ENCODE measurements at regions not wholly inside any gene's neighbourhood (a gene's known extent, or its start where the extent isn't known, plus 50 kb on each side); places are given as distances from the start of the nearest gene placed in this dataset.
"Not testable (repeated sequence)": the region's sequence is repeated elsewhere in the genome, so short reads cannot be mapped to it uniquely, and the experiment has no call there.

DNA sequence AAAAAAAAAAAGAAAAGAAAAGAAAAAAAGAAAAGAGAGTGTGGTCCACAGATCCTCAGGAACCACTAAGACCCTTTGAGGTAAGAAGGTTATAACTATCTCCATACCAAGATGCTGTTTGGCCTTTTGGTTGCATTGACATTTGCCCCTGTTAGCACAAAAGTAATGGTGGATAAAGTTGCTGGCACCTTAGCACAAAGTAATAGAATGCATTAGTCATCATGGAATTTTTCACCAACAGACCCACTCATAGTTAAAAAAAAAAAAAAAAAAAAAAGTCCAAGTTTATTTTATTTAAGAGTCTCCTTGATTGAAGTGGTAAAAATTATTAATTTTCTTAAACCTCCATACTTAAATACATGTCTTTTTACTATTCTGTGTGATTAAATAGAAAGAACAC is 78.4 kb upstream of the RBPJ start:
- peaks cover 6% of the 10 kb centered on the region for H3K4me1 ChIP-seq (ENCODE audit: control insufficient read depth, insufficient read depth, low read depth, low read length)
- no peak overlapping the region for H3K4me3 ChIP-seq (ENCODE audit: insufficient read depth in 1 of 2, low read depth in 1 of 2, low read length in 2 of 2)
- H3K4me2 ChIP-seq (ENCODE audit: low read length, poor library complexity, severe bottlenecking) = no peak overlapping the region

DNA sequence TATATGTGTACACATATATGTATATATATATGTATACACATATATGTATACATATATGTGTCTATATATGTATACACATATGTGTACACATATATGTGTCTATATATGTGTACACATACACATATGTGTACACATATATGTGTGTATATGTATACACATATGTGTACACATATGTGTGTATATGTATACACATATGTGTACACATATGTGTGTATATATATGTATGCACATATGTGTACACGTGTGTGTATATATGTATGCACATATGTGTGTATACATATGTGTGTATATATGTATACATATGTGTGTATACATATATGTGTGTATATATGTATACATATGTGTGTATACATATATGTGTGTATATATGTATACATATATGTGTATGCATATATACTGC is 76.7 kb upstream of the RBPJ start:
- H3K4ac ChIP-seq (ENCODE audit: low read depth in 1 of 2, low read length in 2 of 2); H2BK5ac ChIP-seq (ENCODE audit: low read depth, low read length, poor library complexity, severe bottlenecking); H2AFZ ChIP-seq (ENCODE audit: low read depth, low read length); H4K91ac ChIP-seq (ENCODE audit: low read length); H3K14ac ChIP-seq (ENCODE audit: low read length in 2 of 2); H3K4me3 ChIP-seq (ENCODE audit: insufficient read depth in 1 of 2, low read depth in 1 of 2, low read length in 2 of 2); H3K23ac ChIP-seq (ENCODE audit: low read length in 2 of 2); H2AK5ac ChIP-seq (ENCODE audit: low read length, severe bottlenecking); H3K4me1 ChIP-seq (ENCODE audit: control insufficient read depth, insufficient read depth, low read depth, low read length); H3K9me3 ChIP-seq (ENCODE audit: control insufficient read depth, low read length); H2BK120ac ChIP-seq (ENCODE audit: low read depth, low read length); H3K79me1 ChIP-seq (replicated peaks; ENCODE audit: low read length, poor library complexity, severe bottlenecking); H4K8ac ChIP-seq (ENCODE audit: low read length); H3K27me3 ChIP-seq (ENCODE audit: control insufficient read depth in 1 of 2, insufficient read depth in 1 of 2, low read length in 2 of 2); H3K27ac ChIP-seq (ENCODE audit: low read length, poor library complexity, severe bottlenecking); H2BK12ac ChIP-seq (ENCODE audit: low read length in 2 of 2); H3K36me3 ChIP-seq (ENCODE audit: control insufficient read depth in 1 of 2, insufficient read depth in 2 of 2, low read depth in 1 of 2, low read length in 2 of 2); DNase-seq; H3K18ac ChIP-seq (ENCODE audit: low read depth in 1 of 2, low read length in 2 of 2); H3K4me2 ChIP-seq (ENCODE audit: low read length, poor library complexity, severe bottlenecking); H3K9ac ChIP-seq (ENCODE audit: low read length); H2BK15ac ChIP-seq (ENCODE audit: low read depth, poor library complexity, severe bottlenecking): not testable (repeated sequence)
- WGBS = no CpG with 5 or more reads among the region's 1 CpG

More for the DNA sequence above, 78.4 kb upstream of the RBPJ start:
- H2BK120ac ChIP-seq (ENCODE audit: low read depth, low read length) = no peak overlapping the region
- H3K9me3 ChIP-seq (ENCODE audit: control insufficient read depth, low read length) = peaks cover 6% of the 10 kb centered on the region
- no peak overlapping the region for H2AFZ ChIP-seq (ENCODE audit: low read depth, low read length)
- peak overlapping the region; percentile 21 for H3K9ac ChIP-seq (ENCODE audit: low read length)
- H3K79me1 ChIP-seq (replicated peaks; ENCODE audit: low read length, poor library complexity, severe bottlenecking) = no peaks in the 10 kb centered on the region
- no peaks in the 10 kb centered on the region for H3K36me3 ChIP-seq (ENCODE audit: control insufficient read depth in 1 of 2, insufficient read depth in 2 of 2, low read depth in 1 of 2, low read length in 2 of 2)
- no peaks in the 10 kb centered on the region for H3K27me3 ChIP-seq (ENCODE audit: control insufficient read depth in 1 of 2, insufficient read depth in 1 of 2, low read length in 2 of 2)
- H2AK5ac ChIP-seq (ENCODE audit: low read length, severe bottlenecking) = no peak overlapping the region
- H2BK5ac ChIP-seq (ENCODE audit: low read depth, low read length, poor library complexity, severe bottlenecking) = no peak overlapping the region
- H4K8ac ChIP-seq (ENCODE audit: low read length) = no peak overlapping the region
- H3K27ac ChIP-seq (ENCODE audit: low read length, poor library complexity, severe bottlenecking) = no peak overlapping the region
- no peak for DNase-seq
- no peak overlapping the region for H3K23ac ChIP-seq (ENCODE audit: low read length in 2 of 2)
- no peak overlapping the region for H3K14ac ChIP-seq (ENCODE audit: low read length in 2 of 2)
- no peak overlapping the region for H3K18ac ChIP-seq (ENCODE audit: low read depth in 1 of 2, low read length in 2 of 2)
- no peak overlapping the region for H3K4ac ChIP-seq (ENCODE audit: low read depth in 1 of 2, low read length in 2 of 2)
- H2BK15ac ChIP-seq (ENCODE audit: low read depth, poor library complexity, severe bottlenecking) = no peak overlapping the region
- no peak overlapping the region for H2BK12ac ChIP-seq (ENCODE audit: low read length in 2 of 2)
- H4K91ac ChIP-seq (ENCODE audit: low read length) = no peak overlapping the region

DNA sequence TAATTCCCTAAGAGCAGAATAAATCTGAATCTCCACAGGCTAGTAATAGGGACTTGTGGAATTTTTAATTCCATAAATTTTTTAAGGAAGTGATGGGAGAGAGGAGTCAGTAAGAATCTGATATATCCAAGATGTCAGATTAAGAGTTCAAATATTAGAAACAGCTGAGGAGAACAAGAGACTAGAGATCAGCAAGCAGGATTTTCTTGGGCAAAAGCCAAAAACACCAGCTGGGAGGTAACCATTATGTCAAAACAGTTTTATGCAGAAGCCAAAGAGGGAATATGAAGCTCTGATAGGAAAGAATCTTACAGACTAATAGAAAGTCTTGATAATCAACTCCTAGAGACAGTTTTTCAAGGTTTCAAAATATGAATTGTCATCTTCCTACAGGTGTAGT is 72.2 kb upstream of the RBPJ start:
- Histone ChIP-seq H3K18ac (ENCODE audit: low read depth in 1 of 2, low read length in 2 of 2) (no peak overlapping the region), H3K27me3 (ENCODE audit: control insufficient read depth in 1 of 2, insufficient read depth in 1 of 2, low read length in 2 of 2) (no peaks in the 10 kb centered on the region), H2BK12ac (ENCODE audit: low read length in 2 of 2) (no peak overlapping the region), H4K8ac (ENCODE audit: low read length) (no peak overlapping the region), H2BK120ac (ENCODE audit: low read depth, low read length) (no peak overlapping the region), H3K9me3 (ENCODE audit: control insufficient read depth, low read length) (peaks cover 6% of the 10 kb centered on the region), H3K4me2 (ENCODE audit: low read length, poor library complexity, severe bottlenecking) (no peak overlapping the region), H2BK5ac (ENCODE audit: low read depth, low read length, poor library complexity, severe bottlenecking) (no peak overlapping the region), H3K79me1 (replicated peaks; ENCODE audit: low read length, poor library complexity, severe bottlenecking) (no peaks in the 10 kb centered on the region), H3K27ac (ENCODE audit: low read length, poor library complexity, severe bottlenecking) (no peak overlapping the region), H3K36me3 (ENCODE audit: control insufficient read depth in 1 of 2, insufficient read depth in 2 of 2, low read depth in 1 of 2, low read length in 2 of 2) (no peaks in the 10 kb centered on the region), H3K9ac (ENCODE audit: low read length) (no peak overlapping the region), H2AK5ac (ENCODE audit: low read length, severe bottlenecking) (no peak overlapping the region), H3K23ac (ENCODE audit: low read length in 2 of 2) (no peak overlapping the region), H2BK15ac (ENCODE audit: low read depth, poor library complexity, severe bottlenecking) (no peak overlapping the region), H3K4me3 (ENCODE audit: insufficient read depth in 1 of 2, low read depth in 1 of 2, low read length in 2 of 2) (no peak overlapping the region), H3K14ac (ENCODE audit: low read length in 2 of 2) (no peak overlapping the region), H3K4ac (ENCODE audit: low read depth in 1 of 2, low read length in 2 of 2) (no peak overlapping the region), H2AFZ (ENCODE audit: low read depth, low read length) (no peak overlapping the region), H3K4me1 (ENCODE audit: control insufficient read depth, insufficient read depth, low read depth, low read length) (peaks cover 3% of the 10 kb centered on the region), H4K91ac (ENCODE audit: low read length) (no peak overlapping the region)
- DNase-seq = peak; percentile 48

DNA sequence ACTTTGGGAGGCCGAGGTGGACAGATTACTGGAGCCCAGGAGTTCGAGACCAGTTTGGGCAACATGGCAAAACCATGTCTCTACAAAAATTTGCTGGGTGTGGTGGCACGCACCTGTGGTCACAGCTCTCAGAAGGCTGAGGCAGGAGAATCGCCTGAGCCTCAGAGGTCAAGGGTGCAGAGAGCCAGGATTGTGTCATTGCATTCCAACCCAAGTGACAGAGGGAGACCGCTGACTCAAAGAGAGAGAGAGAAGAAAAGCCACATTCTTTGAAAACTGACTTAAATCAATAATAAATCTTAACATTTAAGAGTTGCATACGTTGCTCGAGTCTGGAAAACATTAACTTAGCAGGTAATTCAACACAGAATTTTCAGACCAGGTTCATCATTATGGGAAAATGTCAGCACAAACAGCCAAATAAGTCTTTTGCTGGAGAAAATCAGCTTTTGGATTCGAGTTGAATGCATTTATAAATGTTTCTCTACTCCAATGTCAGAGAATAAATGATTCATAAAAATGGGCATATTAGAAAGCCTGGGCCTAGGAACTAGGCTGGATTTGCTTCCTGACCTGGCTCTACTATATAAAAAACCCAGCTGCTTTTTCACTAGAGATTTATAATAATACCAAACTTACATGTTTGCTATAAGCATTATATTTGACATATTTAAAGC is 68.3 kb upstream of the RBPJ start:
- Histone ChIP-seq H3K79me1 (replicated peaks; ENCODE audit: low read length, poor library complexity, severe bottlenecking) (no peaks in the 10 kb centered on the region), H3K18ac (ENCODE audit: low read depth in 1 of 2, low read length in 2 of 2) (no peak overlapping the region)
- 61% methylated on average over 6 of the region's 8 CpGs for WGBS

More for the DNA sequence above, 68.3 kb upstream of the RBPJ start:
- H2BK5ac ChIP-seq (ENCODE audit: low read depth, low read length, poor library complexity, severe bottlenecking) = no peak overlapping the region
- no peaks in the 10 kb centered on the region for H3K36me3 ChIP-seq (ENCODE audit: control insufficient read depth in 1 of 2, insufficient read depth in 2 of 2, low read depth in 1 of 2, low read length in 2 of 2)
- H3K4me1 ChIP-seq (ENCODE audit: control insufficient read depth, insufficient read depth, low read depth, low read length) = peaks cover 3% of the 10 kb centered on the region
- no peak overlapping the region for H4K91ac ChIP-seq (ENCODE audit: low read length)
- no peak overlapping the region for H3K27ac ChIP-seq (ENCODE audit: low read length, poor library complexity, severe bottlenecking)
- H3K9me3 ChIP-seq (ENCODE audit: control insufficient read depth, low read length) = no peaks in the 10 kb centered on the region
- H3K4me2 ChIP-seq (ENCODE audit: low read length, poor library complexity, severe bottlenecking) = no peak overlapping the region
- no peak overlapping the region for H2AFZ ChIP-seq (ENCODE audit: low read depth, low read length)
- H3K4me3 ChIP-seq (ENCODE audit: insufficient read depth in 1 of 2, low read depth in 1 of 2, low read length in 2 of 2) = no peak overlapping the region
- no peaks in the 10 kb centered on the region for H3K27me3 ChIP-seq (ENCODE audit: control insufficient read depth in 1 of 2, insufficient read depth in 1 of 2, low read length in 2 of 2)
- no peak overlapping the region for H3K23ac ChIP-seq (ENCODE audit: low read length in 2 of 2)
- peak; percentile 25 for DNase-seq
- H3K9ac ChIP-seq (ENCODE audit: low read length) = no peak overlapping the region
- no peak overlapping the region for H4K8ac ChIP-seq (ENCODE audit: low read length)
- H2BK120ac ChIP-seq (ENCODE audit: low read depth, low read length) = no peak overlapping the region
- H3K4ac ChIP-seq (ENCODE audit: low read depth in 1 of 2, low read length in 2 of 2) = no peak overlapping the region
- H3K14ac ChIP-seq (ENCODE audit: low read length in 2 of 2) = no peak overlapping the region
- H2AK5ac ChIP-seq (ENCODE audit: low read length, severe bottlenecking) = no peak overlapping the region
- H2BK15ac ChIP-seq (ENCODE audit: low read depth, poor library complexity, severe bottlenecking) = no peak overlapping the region
- H2BK12ac ChIP-seq (ENCODE audit: low read length in 2 of 2) = no peak overlapping the region
